IPS-18a (cell line): ENCODE measurements at regions not wholly inside any gene's neighbourhood (a gene's known extent, or its start where the extent isn't known, plus 50 kb on each side); places are given as distances from the start of the nearest gene placed in this dataset.

ENCODE experiments used
- H3K27ac ChIP-seq: one replicate; pipeline ENCODE4 v1.5.1; 2013; ENCODE audit warnings: low read length
- H3K27me3 ChIP-seq: one replicate; pipeline ENCODE4 v1.6.1; 2013; ENCODE audit warnings: mild to moderate bottlenecking, low read length; ENCODE audit not compliant: control insufficient read depth, insufficient read depth
- H3K36me3 ChIP-seq: one replicate; pipeline ENCODE4 v1.6.1; 2013; ENCODE audit warnings: low read depth, low read length; ENCODE audit not compliant: control insufficient read depth
- H3K4me1 ChIP-seq: one replicate; pipeline ENCODE4 v1.6.1; 2013; ENCODE audit warnings: low read depth, low read length; ENCODE audit not compliant: control insufficient read depth
- H3K4me3 ChIP-seq: one replicate; pipeline ENCODE4 v1.5.1; 2013; ENCODE audit warnings: low read length
- H3K9ac ChIP-seq: one replicate; pipeline ENCODE4 v1.6.1; 2013; ENCODE audit warnings: mild to moderate bottlenecking, low read length, moderate library complexity
- H3K9me3 ChIP-seq: one replicate; pipeline ENCODE4 v1.6.1; 2013; ENCODE audit warnings: low read depth, low read length; ENCODE audit not compliant: control insufficient read depth

DNA sequence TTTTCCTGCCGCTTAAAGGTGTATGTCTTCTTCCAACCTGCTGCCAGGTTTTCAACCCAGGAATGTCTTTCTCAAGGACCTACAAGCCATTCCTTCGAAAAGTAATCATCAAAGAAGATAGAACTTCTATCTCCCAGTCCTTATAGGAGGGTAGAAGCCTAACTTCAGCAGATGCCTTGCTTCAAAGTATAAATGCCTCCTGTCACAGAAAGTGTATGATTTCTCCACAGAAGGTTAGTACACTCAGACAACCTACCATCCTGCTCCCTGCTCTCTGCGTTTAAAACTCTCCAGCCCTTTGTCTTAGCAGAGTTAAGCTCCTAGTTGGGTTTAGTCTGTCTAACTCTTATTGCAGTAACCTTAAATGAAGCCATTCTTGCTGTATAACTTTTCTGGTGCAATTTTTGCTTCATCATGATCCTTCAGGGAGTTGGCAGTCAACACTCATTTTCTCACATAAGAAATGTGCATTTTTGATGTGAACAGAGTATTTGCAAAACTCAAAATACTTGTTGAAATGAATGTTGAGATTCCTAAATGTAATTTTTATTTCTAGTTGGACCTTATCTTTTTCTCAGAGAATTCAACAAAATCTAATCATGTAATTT is 737.5 kb downstream of the LIG4 start:
- no peaks in the 10 kb centered on the region for H3K9me3 ChIP-seq
- no peak overlapping the region for H3K27ac ChIP-seq
- peaks cover 3% of the 10 kb centered on the region for H3K4me1 ChIP-seq

DNA sequence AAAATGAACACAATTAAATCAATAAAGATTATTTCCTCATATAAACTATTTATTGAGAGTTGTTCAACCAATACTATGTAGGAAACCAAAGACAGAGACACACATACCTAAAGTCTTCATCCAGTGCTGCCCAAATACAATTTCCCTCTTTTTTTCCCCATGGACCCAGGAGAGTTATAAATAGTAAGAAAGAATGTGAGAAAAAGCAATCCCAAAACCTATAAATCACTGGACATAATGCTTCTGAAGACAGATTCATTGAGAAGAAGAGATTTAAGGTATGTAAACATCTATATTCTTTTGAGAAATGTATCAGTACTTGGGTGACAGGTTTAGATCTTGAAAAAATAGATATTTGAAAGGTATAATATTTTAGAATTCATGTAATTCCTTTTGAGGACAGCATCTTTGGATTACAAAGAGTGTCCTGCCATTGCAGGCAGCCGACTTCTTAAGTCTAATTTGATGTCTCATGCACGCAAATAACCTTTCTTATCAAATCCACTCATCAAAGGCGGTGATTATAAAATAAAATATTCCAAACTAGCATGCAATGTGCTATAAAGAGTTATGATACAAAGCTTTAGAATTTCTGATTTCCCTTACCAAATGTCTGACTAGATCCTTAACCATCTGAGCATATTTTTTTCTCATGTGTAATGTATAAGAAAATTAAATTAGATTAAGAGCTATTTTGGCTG is 739.4 kb downstream of the LIG4 start:
- H3K27ac ChIP-seq: no peak overlapping the region

More for the DNA sequence above, 737.5 kb downstream of the LIG4 start:
- Histone ChIP-seq H3K9ac (no peak overlapping the region), H3K27me3 (no peaks in the 10 kb centered on the region), H3K36me3 (no peaks in the 10 kb centered on the region), H3K4me3 (no peak overlapping the region)

DNA sequence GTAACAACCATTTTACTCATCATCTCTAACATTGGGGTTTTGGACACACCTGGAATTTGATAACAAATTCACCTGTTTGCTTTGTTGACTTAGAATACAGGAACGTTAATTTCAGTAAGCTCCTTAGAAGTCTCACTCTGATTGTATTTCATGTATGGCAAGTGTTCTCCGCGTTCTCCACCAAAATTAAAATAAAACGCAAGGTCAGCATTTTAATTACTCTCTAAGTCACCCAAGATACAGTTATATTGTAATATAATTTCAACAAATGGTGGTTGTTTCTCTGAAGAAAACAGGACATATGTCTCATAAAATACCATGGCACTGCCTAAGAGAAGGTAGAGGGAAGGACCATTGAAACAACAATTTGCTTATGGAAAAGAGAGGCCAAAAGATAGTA is 742.1 kb downstream of the LIG4 start:
- H3K27me3 ChIP-seq: no peaks in the 10 kb centered on the region
- no peaks in the 10 kb centered on the region for H3K36me3 ChIP-seq
- H3K4me3 ChIP-seq: no peak overlapping the region

More for the DNA sequence above, 739.4 kb downstream of the LIG4 start:
- H3K4me3 ChIP-seq: no peak overlapping the region
- no peaks in the 10 kb centered on the region for H3K9me3 ChIP-seq
- H3K4me1 ChIP-seq: peaks cover 3% of the 10 kb centered on the region
- no peaks in the 10 kb centered on the region for H3K27me3 ChIP-seq
- H3K36me3 ChIP-seq: no peaks in the 10 kb centered on the region
- no peak overlapping the region for H3K9ac ChIP-seq

DNA sequence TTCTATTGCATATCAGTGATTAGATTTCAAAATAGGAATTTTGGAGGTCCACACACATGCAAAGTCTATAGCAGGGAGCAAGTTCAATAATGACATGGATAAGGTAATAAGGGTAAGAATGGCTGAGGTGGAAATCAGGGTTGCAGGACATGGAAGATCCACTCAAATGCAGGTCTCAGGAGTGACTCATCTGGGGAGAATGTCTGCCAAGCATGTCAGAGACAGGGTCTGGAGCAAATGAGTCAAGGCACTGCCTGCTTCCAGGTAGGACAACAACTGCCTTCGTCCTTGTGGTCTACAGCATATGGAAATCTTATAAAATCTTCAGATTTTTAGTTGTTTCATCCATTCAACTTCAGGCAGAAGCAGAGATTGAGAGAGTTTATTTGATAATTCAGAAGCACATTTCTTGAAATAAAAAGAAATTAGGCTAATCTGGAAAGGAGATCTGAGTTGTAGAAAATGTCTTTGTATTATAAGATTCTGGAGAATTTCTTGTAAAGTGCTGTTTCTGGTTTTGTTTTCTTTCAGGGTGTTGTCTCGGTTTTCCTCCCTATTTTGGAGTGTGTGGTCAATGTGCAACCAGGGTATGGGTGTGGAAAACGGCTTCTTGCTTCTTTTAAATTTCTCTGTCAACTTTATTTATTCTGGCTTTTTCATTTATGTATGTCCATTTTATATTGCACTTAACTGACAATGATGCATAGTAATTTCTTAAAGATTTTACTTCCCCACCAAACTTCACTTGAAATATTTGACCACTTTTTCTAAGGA is 748.8 kb downstream of the LIG4 start:
- Histone ChIP-seq H3K36me3 (no peaks in the 10 kb centered on the region), H3K4me3 (no peak overlapping the region), H3K9ac (no peak overlapping the region), H3K27ac (no peak overlapping the region), H3K9me3 (no peaks in the 10 kb centered on the region), H3K27me3 (no peaks in the 10 kb centered on the region), H3K4me1 (no peaks in the 10 kb centered on the region)

More for the DNA sequence above, 742.1 kb downstream of the LIG4 start:
- Histone ChIP-seq H3K27ac (no peak overlapping the region), H3K9ac (no peak overlapping the region), H3K4me1 (no peaks in the 10 kb centered on the region), H3K9me3 (no peaks in the 10 kb centered on the region)

DNA sequence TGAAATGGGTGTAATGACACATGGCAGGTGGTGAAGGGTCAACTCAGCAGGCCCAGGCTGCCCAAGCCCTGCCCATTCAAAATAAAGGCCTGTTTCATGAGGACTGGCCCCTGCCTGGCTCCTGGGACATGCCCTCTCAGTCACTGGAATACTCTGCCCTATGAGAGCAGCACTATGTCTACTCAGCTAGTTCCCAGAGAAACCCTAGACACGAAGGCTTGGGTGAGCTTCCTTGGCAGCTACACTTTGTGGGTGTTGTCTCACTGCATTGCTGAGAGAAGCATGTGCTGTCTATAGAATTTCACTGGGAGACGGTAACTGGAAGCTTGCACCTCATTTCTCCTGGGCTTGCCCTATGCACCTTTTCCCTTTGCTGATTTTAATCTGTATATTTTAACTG is 752.8 kb downstream of the LIG4 start:
- H3K4me1 ChIP-seq: peaks cover 3% of the 10 kb centered on the region
- no peaks in the 10 kb centered on the region for H3K36me3 ChIP-seq
- no peaks in the 10 kb centered on the region for H3K9me3 ChIP-seq
- no peaks in the 10 kb centered on the region for H3K27me3 ChIP-seq
- H3K27ac ChIP-seq: no peak overlapping the region
- H3K4me3 ChIP-seq: no peak overlapping the region
- no peak overlapping the region for H3K9ac ChIP-seq

DNA sequence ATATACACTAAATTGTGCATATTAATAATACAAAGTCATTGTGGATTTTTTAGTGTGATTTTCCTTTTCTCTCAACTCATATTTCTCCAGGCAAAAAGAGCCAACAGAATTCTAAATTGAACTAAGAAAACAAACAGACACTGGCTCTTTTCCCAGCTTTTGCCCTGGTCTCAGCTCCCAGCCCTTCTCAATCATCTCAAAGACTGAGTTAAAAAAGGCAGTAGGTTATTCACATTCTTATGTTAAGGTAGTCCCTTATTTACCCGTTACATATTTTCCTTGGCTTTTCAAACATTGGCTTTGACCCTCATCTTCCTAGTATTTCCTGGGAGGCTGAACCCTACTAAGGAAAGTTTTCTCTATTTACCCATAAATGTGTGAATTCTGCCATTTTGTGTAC is 753.6 kb downstream of the LIG4 start:
- Histone ChIP-seq H3K27me3 (no peaks in the 10 kb centered on the region), H3K36me3 (no peaks in the 10 kb centered on the region), H3K9me3 (no peaks in the 10 kb centered on the region), H3K4me3 (no peak overlapping the region), H3K9ac (no peak overlapping the region), H3K4me1 (peaks cover 3% of the 10 kb centered on the region), H3K27ac (no peak overlapping the region)

DNA sequence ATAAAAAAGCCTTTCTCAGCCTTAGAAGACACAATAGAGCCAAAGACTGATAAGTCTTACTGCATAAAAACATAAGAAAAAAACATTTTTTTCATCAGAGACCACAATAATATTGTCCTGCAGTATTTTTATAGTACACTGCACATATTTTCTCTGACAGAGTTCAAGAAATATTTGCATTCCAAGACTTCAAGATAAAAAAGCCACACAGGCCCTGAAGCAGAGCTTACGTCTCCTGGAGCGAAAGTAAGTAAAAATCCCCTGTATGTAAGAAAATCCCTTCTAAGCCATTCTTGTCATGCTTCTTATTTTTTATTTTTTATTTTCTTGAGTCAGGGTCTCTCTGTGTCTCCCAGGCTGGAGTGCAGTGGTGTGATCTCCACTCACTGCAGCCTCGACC is 755.9 kb downstream of the LIG4 start:
- no peak overlapping the region for H3K9ac ChIP-seq

DNA sequence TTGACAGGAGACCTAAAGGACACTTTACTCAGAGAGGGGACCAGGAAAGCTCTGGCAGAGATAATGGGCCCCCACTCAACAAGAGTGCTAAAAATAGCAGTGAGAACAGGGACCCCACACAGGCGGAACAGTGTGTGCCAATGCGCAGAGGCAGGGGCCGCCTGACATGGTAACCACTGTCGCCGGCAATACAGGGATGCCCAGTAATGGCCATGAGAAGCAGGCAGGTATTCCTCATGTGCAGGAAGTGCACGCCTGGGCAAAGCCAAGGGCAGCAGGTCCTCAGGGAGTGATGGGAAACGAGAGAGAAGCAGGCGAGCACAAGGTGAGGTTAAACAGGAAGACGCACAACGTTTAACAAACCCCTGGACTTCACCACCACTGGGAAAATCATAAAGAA is 757.1 kb downstream of the LIG4 start:
- H3K36me3 ChIP-seq: no peaks in the 10 kb centered on the region
- H3K4me1 ChIP-seq: peaks cover 3% of the 10 kb centered on the region
- no peaks in the 10 kb centered on the region for H3K27me3 ChIP-seq
- H3K27ac ChIP-seq: no peak overlapping the region
- no peak overlapping the region for H3K9ac ChIP-seq
- H3K4me3 ChIP-seq: no peak overlapping the region
- peaks cover 6% of the 10 kb centered on the region for H3K9me3 ChIP-seq

More for the DNA sequence above, 755.9 kb downstream of the LIG4 start:
- Histone ChIP-seq H3K4me3 (no peak overlapping the region), H3K27ac (no peak overlapping the region), H3K27me3 (no peaks in the 10 kb centered on the region), H3K9me3 (no peaks in the 10 kb centered on the region), H3K4me1 (peaks cover 3% of the 10 kb centered on the region), H3K36me3 (no peaks in the 10 kb centered on the region)

DNA sequence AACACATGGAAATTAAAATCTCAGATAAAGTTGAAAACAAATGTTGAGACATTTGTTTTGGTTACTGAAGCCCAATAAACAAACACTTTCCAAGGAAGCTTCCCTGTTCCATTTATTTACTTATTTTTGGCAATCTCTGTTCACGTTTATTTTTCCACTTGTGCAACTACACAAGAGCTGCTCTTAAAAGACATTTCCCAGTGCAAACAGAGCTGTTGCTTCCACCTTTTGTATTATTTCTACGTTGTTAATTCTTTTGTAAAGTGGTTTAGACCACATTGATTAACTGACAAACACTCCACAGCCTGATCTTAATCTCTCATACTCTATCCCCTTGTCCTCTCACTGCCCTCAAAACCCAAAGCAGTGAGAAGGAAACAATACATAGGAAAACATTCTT is 757.6 kb downstream of the LIG4 start:
- peaks cover 3% of the 10 kb centered on the region for H3K4me1 ChIP-seq
- no peak overlapping the region for H3K4me3 ChIP-seq
- H3K27me3 ChIP-seq: no peaks in the 10 kb centered on the region
- peaks cover 9% of the 10 kb centered on the region for H3K9me3 ChIP-seq
- H3K27ac ChIP-seq: no peak overlapping the region
- no peak overlapping the region for H3K9ac ChIP-seq
- H3K36me3 ChIP-seq: no peaks in the 10 kb centered on the region

DNA sequence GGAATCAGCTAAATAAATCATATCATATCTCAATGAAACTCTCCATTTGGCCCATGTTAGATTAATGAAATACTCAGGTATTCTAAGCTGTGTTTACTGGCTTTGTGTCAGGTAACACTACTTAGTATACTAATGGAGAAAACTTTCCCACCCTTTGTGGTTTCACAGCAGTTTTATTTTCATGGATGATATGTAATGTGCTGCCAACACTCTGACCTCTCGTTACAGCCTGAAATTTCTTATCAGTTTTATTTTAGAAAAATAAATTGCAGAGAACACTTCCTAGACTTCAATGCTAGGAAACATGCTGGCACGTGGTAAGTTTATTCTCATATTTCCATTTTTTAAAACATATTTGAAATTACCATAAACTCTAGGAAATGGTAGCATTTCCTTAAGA is 758.9 kb downstream of the LIG4 start:
- peaks cover 9% of the 10 kb centered on the region for H3K9me3 ChIP-seq
- no peak overlapping the region for H3K27ac ChIP-seq
- no peak overlapping the region for H3K9ac ChIP-seq
- H3K36me3 ChIP-seq: no peaks in the 10 kb centered on the region
- no peaks in the 10 kb centered on the region for H3K27me3 ChIP-seq
- no peak overlapping the region for H3K4me3 ChIP-seq
- peaks cover 3% of the 10 kb centered on the region for H3K4me1 ChIP-seq

DNA sequence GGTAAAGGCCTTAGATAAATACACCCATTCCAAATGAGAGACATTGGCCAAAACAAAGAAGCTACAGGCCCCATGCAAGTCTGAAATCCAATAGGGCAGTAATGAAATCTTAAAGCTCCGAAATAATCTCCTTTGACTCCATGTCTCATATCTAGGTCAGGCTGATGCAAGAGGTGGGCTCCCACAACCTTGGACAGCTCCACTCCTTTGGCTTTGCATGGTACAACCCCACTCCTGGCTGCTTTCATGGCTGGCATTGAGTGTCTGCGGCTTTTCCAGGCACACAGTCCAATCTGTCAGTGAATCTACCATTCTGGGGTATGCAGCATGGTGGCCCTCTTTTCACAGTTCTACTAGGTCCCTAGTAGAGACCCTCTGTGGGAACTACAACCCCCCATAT is 762.5 kb downstream of the LIG4 start:
- Histone ChIP-seq H3K36me3 (no peaks in the 10 kb centered on the region), H3K4me3 (no peak overlapping the region), H3K27ac (no peak overlapping the region), H3K4me1 (peaks cover 2% of the 10 kb centered on the region), H3K9ac (no peak overlapping the region), H3K27me3 (no peaks in the 10 kb centered on the region), H3K9me3 (peaks cover 9% of the 10 kb centered on the region)
